CD14-positive monocyte (primary cell): ENCODE measurements at regions not wholly inside any gene's neighbourhood (a gene's known extent, or its start where the extent isn't known, plus 50 kb on each side); places are given as distances from the start of the nearest gene placed in this dataset.

Experiments
- DNase-seq, 3 donors: peaks; one replicate each; pipeline ENCODE4 v3.0.0-alpha.2; 2011 to 2022
- H2AFZ ChIP-seq: 2 replicates; pipeline ENCODE4 v1.6.0; 2012; ENCODE audit warnings: mild to moderate bottlenecking, low read depth, low read length, inconsistent platforms; ENCODE audit not compliant: insufficient read depth, poor library complexity, severe bottlenecking
- H3K27ac ChIP-seq, 2 donors: 1 replicate in 1 of 2; 2 replicates in 1 of 2; pipeline ENCODE4 v1.5.1; 2012 to 2013; ENCODE audit warnings: low read length in 2 of 2, control low read depth in 1 of 2, inconsistent platforms in 1 of 2, low read depth in 1 of 2, mild to moderate bottlenecking in 1 of 2
- H3K27me3 ChIP-seq, 2 donors: one replicate each; pipeline versions ENCODE4 v1.6.0 to v1.6.1; 2011 to 2013; ENCODE audit warnings: low read length in 2 of 2; ENCODE audit not compliant: control insufficient read depth in 2 of 2, insufficient read depth in 2 of 2
- H3K36me3 ChIP-seq, 2 donors: replicated peaks in 1 of 2; 1 replicate in 1 of 2; 2 replicates in 1 of 2; pipeline versions ENCODE4 v1.5.1 to v1.6.1; 2012 to 2013; ENCODE audit warnings: low read length in 2 of 2, control low read depth in 1 of 2, inconsistent platforms in 1 of 2, mild to moderate bottlenecking in 1 of 2; ENCODE audit not compliant: insufficient read depth in 2 of 2, control insufficient read depth in 1 of 2
- H3K4me1 ChIP-seq, 2 donors: 1 replicate in 1 of 2; 2 replicates in 1 of 2; pipeline versions ENCODE4 v1.5.1 to v1.6.1; 2012 to 2013; ENCODE audit warnings: low read length in 2 of 2, control low read depth in 1 of 2, inconsistent platforms in 1 of 2, mild to moderate bottlenecking in 1 of 2, moderate library complexity in 1 of 2; ENCODE audit not compliant: insufficient read depth in 2 of 2, control insufficient read depth in 1 of 2
- H3K4me2 ChIP-seq: replicated peaks from 2 replicates; pipeline ENCODE3; 2012; ENCODE audit warnings: low read length, moderate library complexity, mild to moderate bottlenecking; ENCODE audit not compliant: poor library complexity, severe bottlenecking; ENCODE audit errors: extremely low read depth
- H3K4me3 ChIP-seq, 3 experiments: fragments of 200-600 bp in 1 of 3; sonication (generic) in 1 of 3; replicated peaks in 1 of 3; 1 replicate in 2 of 3; 2 replicates in 1 of 3; pipeline ENCODE4 v1.5.1; 2011 to 2013; ENCODE audit warnings: low read length in 3 of 3, mild to moderate bottlenecking in 3 of 3, control low read depth in 2 of 3, low read depth in 2 of 3, inconsistent platforms in 1 of 3, moderate library complexity in 1 of 3
- H3K79me2 ChIP-seq: 2 replicates; pipeline ENCODE4 v1.6.0; 2012; ENCODE audit warnings: mild to moderate bottlenecking, control low read depth, inconsistent platforms, low read length, moderate library complexity; ENCODE audit not compliant: insufficient read depth
- H3K9ac ChIP-seq: 2 replicates; pipeline ENCODE4 v1.6.0; 2017; ENCODE audit warnings: low read length, mild to moderate bottlenecking; ENCODE audit not compliant: insufficient read depth, poor library complexity, severe bottlenecking
- H3K9me3 ChIP-seq, 2 donors: replicated peaks in 1 of 2; 1 replicate in 1 of 2; 2 replicates in 1 of 2; pipeline versions ENCODE4 v1.5.1 to v1.6.1; 2012 to 2013; ENCODE audit warnings: low read length in 2 of 2, control low read depth in 1 of 2; ENCODE audit not compliant: control insufficient read depth in 1 of 2, insufficient read depth in 1 of 2
- H4K20me1 ChIP-seq: 2 replicates; pipeline ENCODE4 v1.6.0; 2012; ENCODE audit warnings: mild to moderate bottlenecking, low read length, control low read depth, moderate library complexity; ENCODE audit not compliant: insufficient read depth
- H3K27ac Mint-ChIP-seq, 7 donors: one replicate each; pipeline ENCODE4 v1.8.0; 2020; ENCODE audit warnings: mild to moderate bottlenecking in 7 of 7, mixed read lengths in 7 of 7, moderate library complexity in 6 of 7, inconsistent platforms in 2 of 7
- H3K27me3 Mint-ChIP-seq, 3 donors: one replicate each; pipeline ENCODE4 v1.8.0; 2021 to 2022; ENCODE audit warnings: low read depth in 3 of 3, mild to moderate bottlenecking in 3 of 3, mixed read lengths in 3 of 3, moderate library complexity in 3 of 3, inconsistent platforms in 1 of 3
- H3K36me3 Mint-ChIP-seq, 2 donors: one replicate each; pipeline ENCODE4 v1.8.0; 2020; ENCODE audit warnings: mixed read lengths in 2 of 2, inconsistent platforms in 1 of 2, mild to moderate bottlenecking in 1 of 2
- H3K4me1 Mint-ChIP-seq: one replicate; pipeline ENCODE4 v1.8.0; 2020; ENCODE audit warnings: mild to moderate bottlenecking, mixed read lengths
- H3K4me3 Mint-ChIP-seq, 2 donors: one replicate each; pipeline ENCODE4 v1.8.0; 2020; ENCODE audit warnings: mild to moderate bottlenecking in 2 of 2, mixed read lengths in 2 of 2, moderate library complexity in 1 of 2
- H3K9me3 Mint-ChIP-seq, 7 donors: one replicate each; pipeline ENCODE4 v1.8.0; 2020 to 2022; ENCODE audit warnings: mixed read lengths in 7 of 7, mild to moderate bottlenecking in 6 of 7, moderate library complexity in 6 of 7, inconsistent platforms in 2 of 7
- WGBS: methylation state at CpG from one replicate; pipeline ENCODE4 v1.1.5; 2013; ENCODE audit warnings: missing lambda C conversion rate; ENCODE audit not compliant: insufficient coverage; 5-methylcytosine and 5-hydroxymethylcytosine counted together
- intact Hi-C, 2 donors: fragments of 100-400 bp; cut with micrococcal nuclease; formaldehyde crosslinking; loops; one replicate each; pipeline versions ENCODE4 v1.15.0 to v1.15.1; 2023
- TF ChIP-seq, protein P1 (sequence below): fragments of 200-600 bp; IDR thresholded peaks from one replicate; pipeline ENCODE4 v1.8.0; 2022; ENCODE audit warnings: antibody characterized with exemption, mild to moderate bottlenecking

GRCh38 chr10:124262971-124263370, 155.8 kb downstream of the OAT start:
- Histone ChIP-seq H3K27me3 (no peaks in the 10 kb centered on the region), H3K79me2 (no peaks in the 10 kb centered on the region)
- intact Hi-C loops: loop anchor here in 1 of 2 donors (10.0 kb wide), 1 partner anchor 168 kb away; the partner anchor contains the start of gene CHST15

DNA sequence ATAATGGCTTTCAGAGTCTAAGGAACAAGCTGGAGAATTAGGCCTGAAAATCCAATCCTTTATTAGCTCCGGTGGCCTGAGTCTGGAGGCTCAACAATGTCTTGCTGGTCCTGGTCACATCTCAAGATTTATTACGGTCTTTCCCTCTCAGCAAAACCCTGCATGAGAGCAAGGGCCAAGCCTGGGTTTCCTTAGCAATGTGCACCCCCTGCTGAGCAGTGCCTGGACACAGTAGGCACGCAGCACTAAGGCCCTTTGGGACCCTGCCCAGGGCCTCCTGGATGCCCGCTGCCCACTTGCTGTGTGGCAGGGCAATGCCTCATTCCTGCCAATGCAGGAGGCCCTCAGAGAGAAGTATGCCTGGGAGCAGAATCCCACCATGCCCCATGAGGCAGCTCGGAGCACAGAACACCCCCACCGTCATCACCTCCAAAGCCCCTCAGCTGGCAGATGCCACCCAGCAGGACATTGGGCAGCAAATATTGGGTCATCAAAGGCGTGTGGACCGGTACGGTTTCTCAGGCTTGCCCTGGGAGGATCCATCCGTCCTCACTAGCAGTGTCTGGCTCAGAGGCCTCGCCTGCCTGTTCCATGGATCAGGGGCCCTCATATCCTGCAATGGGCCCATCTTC, 156.4 kb downstream of the OAT start:
- Histone ChIP-seq H3K79me2 (no peaks in the 10 kb centered on the region), H3K4me1 (peaks cover 27 to 42% of the 10 kb centered on the region in 2 donors), H3K4me2 (no peak overlapping the region), H3K27me3 (no peaks in the 10 kb centered on the region), H3K9ac (no peak overlapping the region), H3K9me3 (peaks cover 4 to 11% of the 10 kb centered on the region in 2 donors), H4K20me1 (no peaks in the 10 kb centered on the region), H3K4me3 (no peak overlapping the region), H3K36me3 (no peaks in the 10 kb centered on the region), H2AFZ (no peak overlapping the region), H3K27ac (no peak overlapping the region)
- Mint-ChIP-seq H3K27ac (peak overlapping the region in 1 of 7 donors; percentile 46), H3K36me3 (peaks cover 4 to 14% of the 10 kb centered on the region in 2 donors), H3K4me1 (peaks cover 46% of the 10 kb centered on the region), H3K27me3 (peaks cover 3 to 8% (median 6%) of the 10 kb centered on the region in 3 donors), H3K4me3 (no peak overlapping the region), H3K9me3 (peaks cover 5 to 9% (median 7%) of the 10 kb centered on the region in 7 donors)
- 94% methylated on average over 11 of the region's 11 CpGs for WGBS
- DNase-seq: no peak
- TF ChIP-seq, protein P1, sequence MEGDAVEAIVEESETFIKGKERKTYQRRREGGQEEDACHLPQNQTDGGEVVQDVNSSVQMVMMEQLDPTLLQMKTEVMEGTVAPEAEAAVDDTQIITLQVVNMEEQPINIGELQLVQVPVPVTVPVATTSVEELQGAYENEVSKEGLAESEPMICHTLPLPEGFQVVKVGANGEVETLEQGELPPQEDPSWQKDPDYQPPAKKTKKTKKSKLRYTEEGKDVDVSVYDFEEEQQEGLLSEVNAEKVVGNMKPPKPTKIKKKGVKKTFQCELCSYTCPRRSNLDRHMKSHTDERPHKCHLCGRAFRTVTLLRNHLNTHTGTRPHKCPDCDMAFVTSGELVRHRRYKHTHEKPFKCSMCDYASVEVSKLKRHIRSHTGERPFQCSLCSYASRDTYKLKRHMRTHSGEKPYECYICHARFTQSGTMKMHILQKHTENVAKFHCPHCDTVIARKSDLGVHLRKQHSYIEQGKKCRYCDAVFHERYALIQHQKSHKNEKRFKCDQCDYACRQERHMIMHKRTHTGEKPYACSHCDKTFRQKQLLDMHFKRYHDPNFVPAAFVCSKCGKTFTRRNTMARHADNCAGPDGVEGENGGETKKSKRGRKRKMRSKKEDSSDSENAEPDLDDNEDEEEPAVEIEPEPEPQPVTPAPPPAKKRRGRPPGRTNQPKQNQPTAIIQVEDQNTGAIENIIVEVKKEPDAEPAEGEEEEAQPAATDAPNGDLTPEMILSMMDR: no peak
- intact Hi-C loops: loop anchor here in 1 of 2 donors (10.0 kb wide), 1 partner anchor 168 kb away; the partner anchor contains the start of gene CHST15

More at GRCh38 chr10:124262971-124263370, 155.8 kb downstream of the OAT start:
- H2AFZ ChIP-seq: no peak overlapping the region
- H3K9me3 Mint-ChIP-seq: peaks cover 5 to 9% (median 7%) of the 10 kb centered on the region in 7 donors
- no peaks in the 10 kb centered on the region for H4K20me1 ChIP-seq
- H3K4me2 ChIP-seq: no peak overlapping the region
- peaks cover 4 to 14% of the 10 kb centered on the region in 2 donors for H3K36me3 Mint-ChIP-seq
- TF ChIP-seq, protein P1: no peak
- H3K4me1 ChIP-seq: peaks cover 27 to 47% of the 10 kb centered on the region in 2 donors
- H3K27me3 Mint-ChIP-seq: peaks cover under 1 to 9% (median 7%) of the 10 kb centered on the region in 3 donors
- H3K27ac ChIP-seq: no peak overlapping the region
- peaks cover 4 to 11% of the 10 kb centered on the region in 2 donors for H3K9me3 ChIP-seq
- DNase-seq: peak in 1 of 3 donors; percentile 27
- 77% methylated on average over 7 of the region's 7 CpGs for WGBS
- no peak overlapping the region for H3K4me3 Mint-ChIP-seq
- H3K27ac Mint-ChIP-seq: peak overlapping the region in 2 of 7 donors; percentile 46 to 64
- H3K36me3 ChIP-seq: no peaks in the 10 kb centered on the region
- H3K4me3 ChIP-seq: no peak overlapping the region
- no peak overlapping the region for H3K9ac ChIP-seq
- H3K4me1 Mint-ChIP-seq: peaks cover 51% of the 10 kb centered on the region
